ENCODE measurements at regions not wholly inside any gene's neighbourhood (a gene's known extent, or its start where the extent isn't known, plus 50 kb on each side); places are given as distances from the start of the nearest gene placed in this dataset.
"Not testable (repeated sequence)": the region's sequence is repeated elsewhere in the genome, so short reads cannot be mapped to it uniquely, and the experiment has no call there.

- no peak overlapping the region for H3K4me3 ChIP-seq (ENCODE audit: low read length in 2 of 2)
- H3K27ac ChIP-seq (ENCODE audit: low read depth, low read length), result no peak overlapping the region
- Mint-ChIP-seq H3K27ac (no peak overlapping the region), H3K27me3 (no peaks in the 10 kb centered on the region), H3K36me3 (peaks cover 0 to 3% of the 10 kb centered on the region in 2 donors), H3K4me1 (peaks cover 15 to 19% (median 18%) of the 10 kb centered on the region in 4 donors), H3K4me3 (no peak overlapping the region), H3K9me3 (no peaks in the 10 kb centered on the region)
- H3K9me3 ChIP-seq (ENCODE audit: control insufficient read depth in 1 of 2, low read length in 2 of 2), result no peaks in the 10 kb centered on the region
- intact Hi-C loops (cut with micrococcal nuclease), result no loop called here
- peaks cover 10% of the 10 kb centered on the region for H3K4me1 ChIP-seq (ENCODE audit: insufficient read depth, low read length)
- ChIA-PET CTCF (ENCODE audit: partially characterized antibody) (interaction anchor here (1.1 to 5.8 kb wide), 5 partner anchors 10 to 33 kb away, joined by 3 to 36 read pairs (median 7); no protein-coding TSS in a partner anchor), POLR2A (ENCODE audit: partially characterized antibody) (interaction anchor here (1.9 kb wide), 1 partner anchor 11 kb away, joined by 9 read pairs; no protein-coding TSS in a partner anchor)
- no peaks in the 10 kb centered on the region for H3K36me3 ChIP-seq (ENCODE audit: insufficient read depth, low read length)
- no peak for DNase-seq
- H3K27me3 ChIP-seq (ENCODE audit: insufficient read depth, low read length), result no peaks in the 10 kb centered on the region
Measured at GRCh38 chr10:128191847-128192246, 65.6 kb upstream of the MKI67 start.

GRCh38 chr10:128201826-128202225 is 75.6 kb upstream of the MKI67 start:
- H3K27me3 Mint-ChIP-seq; H3K27ac ChIP-seq (ENCODE audit: low read depth, low read length); H3K4me3 Mint-ChIP-seq; DNase-seq; H3K9me3 ChIP-seq (ENCODE audit: control insufficient read depth in 1 of 2, low read length in 2 of 2); H3K4me3 ChIP-seq (ENCODE audit: low read length in 2 of 2); intact Hi-C loops (cut with micrococcal nuclease); H3K36me3 ChIP-seq (ENCODE audit: insufficient read depth, low read length); H3K4me1 ChIP-seq (ENCODE audit: insufficient read depth, low read length); H3K27ac Mint-ChIP-seq; POLR2A ChIA-PET (ENCODE audit: partially characterized antibody); H3K27me3 ChIP-seq (ENCODE audit: insufficient read depth, low read length); H3K4me1 Mint-ChIP-seq: not testable (repeated sequence)
- Mint-ChIP-seq H3K9me3 (peaks cover 0 to 26% (median 17%) of the 10 kb centered on the region in 8 donors), H3K36me3 (peaks cover 6 to 27% of the 10 kb centered on the region in 2 donors)
- CTCF ChIA-PET (ENCODE audit: partially characterized antibody), result interaction anchor here (2.1 kb wide), 1 partner anchor 10 kb away, joined by 12 read pairs; no protein-coding TSS in a partner anchor

GRCh38 chr10:128203028-128203427 is 76.8 kb upstream of the MKI67 start:
- Mint-ChIP-seq H3K9me3 (peaks cover 0 to 26% (median 17%) of the 10 kb centered on the region in 8 donors), H3K27ac (peak overlapping the region in 1 of 7 donors; percentile 61), H3K4me3 (no peak overlapping the region), H3K36me3 (peaks cover 6 to 27% of the 10 kb centered on the region in 2 donors), H3K27me3 (peaks cover 0 to 3% of the 10 kb centered on the region in 2 donors), H3K4me1 (no peaks in the 10 kb centered on the region)
- Histone ChIP-seq H3K9me3 (ENCODE audit: control insufficient read depth in 1 of 2, low read length in 2 of 2) (no peaks in the 10 kb centered on the region), H3K4me3 (ENCODE audit: low read length in 2 of 2) (no peak overlapping the region), H3K4me1 (ENCODE audit: insufficient read depth, low read length) (no peaks in the 10 kb centered on the region), H3K27ac (ENCODE audit: low read depth, low read length) (no peak overlapping the region), H3K27me3 (ENCODE audit: insufficient read depth, low read length) (no peaks in the 10 kb centered on the region), H3K36me3 (ENCODE audit: insufficient read depth, low read length) (no peaks in the 10 kb centered on the region)
- ChIA-PET CTCF (ENCODE audit: partially characterized antibody) (no interaction called here), POLR2A (ENCODE audit: partially characterized antibody) (no interaction called here)
- intact Hi-C loops (cut with micrococcal nuclease), result no loop called here
- DNase-seq, result no peak

- H3K4me1 Mint-ChIP-seq, result peaks cover 5 to 15% (median 6%) of the 10 kb centered on the region in 4 donors
- DNase-seq; H3K27me3 ChIP-seq (ENCODE audit: insufficient read depth, low read length); H3K9me3 ChIP-seq (ENCODE audit: control insufficient read depth in 1 of 2, low read length in 2 of 2); H3K27me3 Mint-ChIP-seq; H3K36me3 ChIP-seq (ENCODE audit: insufficient read depth, low read length); H3K4me3 Mint-ChIP-seq; H3K27ac ChIP-seq (ENCODE audit: low read depth, low read length); intact Hi-C loops (cut with micrococcal nuclease); H3K4me3 ChIP-seq (ENCODE audit: low read length in 2 of 2); H3K4me1 ChIP-seq (ENCODE audit: insufficient read depth, low read length): not testable (repeated sequence)
- ChIA-PET CTCF (ENCODE audit: partially characterized antibody) (interaction anchor here (0.9 to 2.7 kb wide), 4 partner anchors 17 to 28 kb away, joined by 3 to 14 read pairs (median 3); no protein-coding TSS in a partner anchor), POLR2A (ENCODE audit: partially characterized antibody) (interaction anchor here (1.2 kb wide), 1 partner anchor 19 kb away, joined by 5 read pairs; no protein-coding TSS in a partner anchor)
- peaks cover 6 to 20% of the 10 kb centered on the region in 2 donors for H3K36me3 Mint-ChIP-seq
- peaks cover 0 to 25% (median 17%) of the 10 kb centered on the region in 8 donors for H3K9me3 Mint-ChIP-seq
- peak overlapping the region in 1 of 7 donors; percentile 22 for H3K27ac Mint-ChIP-seq
Measured at GRCh38 chr10:128205591-128205990, 79.4 kb upstream of the MKI67 start.

GRCh38 chr10:128206676-128207075 is 80.5 kb upstream of the MKI67 start:
- Histone ChIP-seq H3K9me3 (ENCODE audit: control insufficient read depth in 1 of 2, low read length in 2 of 2) (no peaks in the 10 kb centered on the region), H3K27ac (ENCODE audit: low read depth, low read length) (no peak overlapping the region), H3K4me1 (ENCODE audit: insufficient read depth, low read length) (peaks cover 14% of the 10 kb centered on the region), H3K27me3 (ENCODE audit: insufficient read depth, low read length) (no peaks in the 10 kb centered on the region), H3K4me3 (ENCODE audit: low read length in 2 of 2) (no peak overlapping the region), H3K36me3 (ENCODE audit: insufficient read depth, low read length) (no peaks in the 10 kb centered on the region)
- CTCF ChIA-PET (ENCODE audit: partially characterized antibody), result interaction anchor here (1.2 to 2.7 kb wide), 2 partner anchors 19 to 29 kb away, joined by 3 to 14 read pairs; no protein-coding TSS in a partner anchor
- POLR2A ChIA-PET (ENCODE audit: partially characterized antibody), result interaction anchor here (0.5 to 1.2 kb wide), 3 partner anchors 16 to 26 kb away, joined by 3 to 5 read pairs (median 4); no protein-coding TSS in a partner anchor
- H3K4me3 Mint-ChIP-seq, result peak overlapping the region in 1 of 8 donors; percentile 31
- H3K36me3 Mint-ChIP-seq, result peaks cover 5 to 10% of the 10 kb centered on the region in 2 donors
- H3K27ac Mint-ChIP-seq, result no peak overlapping the region
- H3K9me3 Mint-ChIP-seq, result peaks cover 0 to 15% (median 9%) of the 10 kb centered on the region in 8 donors
- no peak for DNase-seq
- intact Hi-C loops (cut with micrococcal nuclease), result no loop called here
- H3K4me1 Mint-ChIP-seq, result peaks cover 8 to 18% (median 10%) of the 10 kb centered on the region in 4 donors
- H3K27me3 Mint-ChIP-seq, result peaks cover 0 to 3% of the 10 kb centered on the region in 2 donors

- H3K27ac ChIP-seq (ENCODE audit: low read depth, low read length), result peak overlapping the region; percentile 68
- Mint-ChIP-seq H3K9me3 (peaks cover 0 to 3% (median 0%) of the 10 kb centered on the region in 8 donors), H3K4me3 (peak overlapping the region; percentile 76 to 86 (median 80)), H3K27me3 (no peaks in the 10 kb centered on the region), H3K27ac (peak overlapping the region in 5 of 7 donors; percentile 12 to 91 (median 71)), H3K36me3 (peaks cover 0 to 4% of the 10 kb centered on the region in 2 donors), H3K4me1 (peaks cover 9 to 24% (median 18%) of the 10 kb centered on the region in 4 donors)
- ChIA-PET CTCF (ENCODE audit: partially characterized antibody) (interaction anchor here (0.8 to 9.5 kb wide), 12 partner anchors 9 to 217 kb away, joined by 3 to 223 read pairs (median 6); no protein-coding TSS in a partner anchor), POLR2A (ENCODE audit: partially characterized antibody) (interaction anchor here (0.7 to 4.3 kb wide), 5 partner anchors 13 to 31 kb away, joined by 3 to 36 read pairs (median 4); no protein-coding TSS in a partner anchor)
- intact Hi-C loops (cut with micrococcal nuclease), result loop anchor here (2.0 to 5.0 kb wide), 3 partner anchors 83 to 1257 kb away; partner anchors contain the start of genes MGMT and MKI67
- H3K9me3 ChIP-seq (ENCODE audit: control insufficient read depth in 1 of 2, low read length in 2 of 2), result no peaks in the 10 kb centered on the region
- H3K27me3 ChIP-seq (ENCODE audit: insufficient read depth, low read length), result no peaks in the 10 kb centered on the region
- H3K4me3 ChIP-seq (ENCODE audit: low read length in 2 of 2), result peak overlapping the region; percentile 9 to 70
- no peak for DNase-seq
- peaks cover 22% of the 10 kb centered on the region for H3K4me1 ChIP-seq (ENCODE audit: insufficient read depth, low read length)
- no peaks in the 10 kb centered on the region for H3K36me3 ChIP-seq (ENCODE audit: insufficient read depth, low read length)
Measured at GRCh38 chr10:128209862-128210214, 83.6 kb upstream of the MKI67 start.

All from CD4-positive, alpha-beta memory T cell (primary cell).